Activated naive CD8-positive, alpha-beta T cell treated with anti-CD3 and anti-CD28 coated beads, Interleukin-2, amount 10 ng/mL, durations not matched to agents 7 days and 5 days (primary cell): ENCODE measurements at regions not wholly inside any gene's neighbourhood (a gene's known extent, or its start where the extent isn't known, plus 50 kb on each side); places are given as distances from the start of the nearest gene placed in this dataset.

Experiments used
- ATAC-seq: fragments of 150-1000 bp; cut with Tn5 transposase; one replicate; pipeline ENCODE4 v1.10.0; 2021; ENCODE audit warnings: low read depth, moderate library complexity
- POLR2A ChIA-PET: fragments of 350-600 bp; sonication (Branson Sonifier 250); formaldehyde crosslinking; loops from one replicate; lab custom pipeline; 2021; ENCODE audit warnings: antibody characterized with exemption; lab: Charles Lee
- DNase-seq: peaks from one replicate; pipeline ENCODE4 v3.0.0; 2021
- H3K27ac Mint-ChIP-seq: one replicate; pipeline ENCODE4 v1.8.0; 2022; ENCODE audit warnings: mild to moderate bottlenecking, mixed read lengths
- H3K27me3 Mint-ChIP-seq: one replicate; pipeline ENCODE4 v1.8.0; 2022; ENCODE audit warnings: mild to moderate bottlenecking, moderate library complexity, mixed read lengths
- H3K36me3 Mint-ChIP-seq: one replicate; pipeline ENCODE4 v1.8.0; 2021; ENCODE audit warnings: mild to moderate bottlenecking, mixed read lengths
- H3K4me1 Mint-ChIP-seq: one replicate; pipeline ENCODE4 v1.8.0; 2021; ENCODE audit warnings: mixed read lengths
- H3K4me3 Mint-ChIP-seq: one replicate; pipeline ENCODE4 v1.8.0; 2022; ENCODE audit warnings: mild to moderate bottlenecking, moderate library complexity, mixed read lengths
- H3K9me3 Mint-ChIP-seq: one replicate; pipeline ENCODE4 v1.8.0; 2021; ENCODE audit warnings: mixed read lengths

DNA sequence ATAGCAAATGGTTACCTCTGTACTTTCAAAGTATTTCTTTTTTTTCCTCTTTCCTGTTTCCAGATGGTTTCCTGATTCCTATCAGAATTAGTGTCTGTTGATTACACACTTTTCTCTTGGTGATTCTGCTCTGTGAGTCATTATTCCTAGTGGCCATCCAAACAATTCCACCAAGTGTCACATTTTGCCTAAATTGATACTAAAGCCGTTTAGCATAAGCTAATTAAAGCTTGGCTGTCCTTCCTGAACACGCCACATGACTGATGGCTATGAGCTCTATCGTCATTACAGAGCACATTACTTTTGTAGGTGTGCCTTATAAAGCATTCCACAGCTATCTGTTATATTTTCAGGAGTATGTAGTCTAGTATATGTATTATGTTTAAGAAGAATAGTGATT lies 671.2 kb downstream of the CDH8 start:
- POLR2A ChIA-PET, result no interaction called here
- DNase-seq, result no peak
- H3K27ac Mint-ChIP-seq, result no peak overlapping the region
- H3K4me3 Mint-ChIP-seq, result no peak overlapping the region
- no peaks in the 10 kb centered on the region for H3K27me3 Mint-ChIP-seq
- H3K36me3 Mint-ChIP-seq, result no peaks in the 10 kb centered on the region
- no peaks in the 10 kb centered on the region for H3K4me1 Mint-ChIP-seq
- peaks cover 2% of the 10 kb centered on the region for H3K9me3 Mint-ChIP-seq
- no peak for ATAC-seq

DNA sequence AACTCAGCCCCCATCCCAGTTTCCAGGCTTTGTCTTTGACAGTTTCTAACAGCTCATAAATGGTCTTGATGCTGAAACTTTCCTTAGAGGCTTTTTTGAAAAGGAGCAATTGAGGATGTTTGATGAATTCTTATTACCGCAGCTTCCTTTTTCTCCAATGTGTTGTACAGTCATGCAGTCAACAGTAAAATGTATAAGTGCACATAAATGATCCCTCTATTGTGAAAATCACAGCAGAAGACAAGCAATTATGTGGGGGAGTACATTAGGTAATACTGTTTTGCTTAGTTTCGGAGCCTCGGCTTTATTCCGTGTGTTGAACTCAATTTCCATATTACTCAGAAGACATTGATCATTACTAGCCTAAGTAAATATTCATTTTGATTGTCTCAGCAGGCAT lies 673.7 kb downstream of the CDH8 start:
- Mint-ChIP-seq H3K9me3 (peaks cover 2% of the 10 kb centered on the region), H3K4me3 (no peak overlapping the region), H3K27ac (no peak overlapping the region), H3K36me3 (no peaks in the 10 kb centered on the region), H3K27me3 (no peaks in the 10 kb centered on the region), H3K4me1 (no peaks in the 10 kb centered on the region)
- ATAC-seq (no peak), DNase-seq (no peak)
- POLR2A ChIA-PET, result no interaction called here

- ATAC-seq, result no peak
- Mint-ChIP-seq H3K27ac (no peak overlapping the region), H3K4me3 (no peak overlapping the region), H3K27me3 (no peaks in the 10 kb centered on the region), H3K9me3 (peaks cover 5% of the 10 kb centered on the region), H3K36me3 (no peaks in the 10 kb centered on the region), H3K4me1 (no peaks in the 10 kb centered on the region)
- POLR2A ChIA-PET, result no interaction called here
- no peak for DNase-seq
Measured at GRCh38 chr16:61344791-61345190, 691.4 kb downstream of the CDH8 start.

GRCh38 chr16:61332461-61332860 lies 703.8 kb downstream of the CDH8 start:
- POLR2A ChIA-PET, result no interaction called here
- H3K4me3 Mint-ChIP-seq, result no peak overlapping the region

GRCh38 chr16:61324044-61324443 lies 712.2 kb downstream of the CDH8 start:
- POLR2A ChIA-PET, result no interaction called here
- no peak for DNase-seq
- H3K36me3 Mint-ChIP-seq, result no peaks in the 10 kb centered on the region
- no peak overlapping the region for H3K27ac Mint-ChIP-seq
- H3K4me3 Mint-ChIP-seq, result no peak overlapping the region
- H3K9me3 Mint-ChIP-seq, result peaks cover 7% of the 10 kb centered on the region
- no peaks in the 10 kb centered on the region for H3K27me3 Mint-ChIP-seq
- no peak for ATAC-seq
- no peaks in the 10 kb centered on the region for H3K4me1 Mint-ChIP-seq

More at GRCh38 chr16:61332461-61332860, 703.8 kb downstream of the CDH8 start:
- no peak for DNase-seq
- no peaks in the 10 kb centered on the region for H3K36me3 Mint-ChIP-seq
- H3K9me3 Mint-ChIP-seq, result peaks cover 6% of the 10 kb centered on the region
- H3K4me1 Mint-ChIP-seq, result no peaks in the 10 kb centered on the region
- ATAC-seq, result no peak
- H3K27ac Mint-ChIP-seq, result no peak overlapping the region
- no peaks in the 10 kb centered on the region for H3K27me3 Mint-ChIP-seq

DNA sequence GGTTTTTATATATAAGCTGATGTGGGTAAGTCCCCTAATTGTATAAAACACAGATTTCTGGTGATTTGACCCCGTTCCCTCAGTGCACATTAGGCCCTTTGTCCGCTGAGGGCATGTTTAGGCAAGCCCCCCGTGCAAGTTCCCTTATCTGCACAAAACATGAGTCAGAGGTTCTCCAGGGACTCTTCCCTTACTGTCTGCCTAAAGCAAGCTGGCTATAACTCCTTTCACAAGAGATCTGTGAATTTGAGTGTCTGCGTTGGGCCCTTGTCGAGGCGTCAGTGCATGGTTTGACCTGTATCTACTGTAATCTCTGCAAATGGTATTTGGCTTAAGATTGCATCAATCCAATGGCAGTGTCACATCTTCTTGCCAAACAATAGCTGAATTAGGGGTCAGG lies 712.8 kb downstream of the CDH8 start:
- H3K9me3 Mint-ChIP-seq, result peaks cover 7% of the 10 kb centered on the region
- H3K27me3 Mint-ChIP-seq, result no peaks in the 10 kb centered on the region
- DNase-seq (no peak), ATAC-seq (no peak)
- no peaks in the 10 kb centered on the region for H3K4me1 Mint-ChIP-seq
- no peaks in the 10 kb centered on the region for H3K36me3 Mint-ChIP-seq
- H3K4me3 Mint-ChIP-seq, result no peak overlapping the region
- H3K27ac Mint-ChIP-seq, result no peak overlapping the region
- POLR2A ChIA-PET, result no interaction called here

DNA sequence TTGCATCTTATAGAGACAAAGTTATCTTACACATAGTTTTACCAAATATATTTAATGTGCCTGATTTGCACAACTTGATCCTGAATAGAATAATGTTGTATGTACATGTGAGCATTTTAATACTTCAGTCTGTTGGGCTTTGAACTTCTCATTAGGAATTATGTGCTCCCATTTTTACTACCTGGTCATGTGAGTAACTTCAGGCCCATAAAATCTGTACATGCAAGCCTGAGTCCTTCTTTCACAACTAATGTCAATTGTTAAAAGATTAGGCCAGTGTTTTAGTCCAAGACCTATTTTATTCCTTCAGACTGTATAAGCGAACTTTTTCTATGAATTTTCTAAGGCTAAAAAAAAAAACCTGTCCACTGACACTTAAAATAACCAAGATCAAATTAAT lies 715.4 kb downstream of the CDH8 start:
- H3K27ac Mint-ChIP-seq, result no peak overlapping the region
- no peaks in the 10 kb centered on the region for H3K36me3 Mint-ChIP-seq
- H3K9me3 Mint-ChIP-seq, result peaks cover 4% of the 10 kb centered on the region
- H3K27me3 Mint-ChIP-seq, result no peaks in the 10 kb centered on the region
- H3K4me3 Mint-ChIP-seq, result no peak overlapping the region
- DNase-seq (no peak), ATAC-seq (no peak)
- POLR2A ChIA-PET, result no interaction called here
- H3K4me1 Mint-ChIP-seq, result no peaks in the 10 kb centered on the region

DNA sequence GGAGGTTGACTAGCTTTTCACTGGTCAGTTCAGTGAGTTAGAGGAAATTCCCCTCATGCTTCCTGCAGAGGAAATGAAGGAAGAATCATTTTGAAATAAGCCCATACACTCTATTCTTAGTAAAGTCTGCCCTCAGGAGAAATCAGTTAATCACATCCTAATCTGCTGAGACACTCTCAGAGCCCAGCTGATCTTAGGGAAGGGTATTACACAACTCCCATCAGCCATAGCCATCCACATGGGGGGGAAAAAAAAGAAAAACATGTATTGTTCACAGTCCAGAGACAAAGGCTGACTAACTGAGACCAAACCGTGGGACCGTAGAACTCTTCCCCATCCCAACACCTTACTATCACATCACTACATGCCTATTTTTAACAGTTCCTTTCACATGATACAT lies 722.3 kb downstream of the CDH8 start:
- Mint-ChIP-seq H3K9me3 (peaks cover 7% of the 10 kb centered on the region), H3K4me3 (no peak overlapping the region), H3K27me3 (no peaks in the 10 kb centered on the region), H3K4me1 (no peaks in the 10 kb centered on the region), H3K36me3 (no peaks in the 10 kb centered on the region), H3K27ac (no peak overlapping the region)
- ATAC-seq (no peak), DNase-seq (no peak)
- POLR2A ChIA-PET, result no interaction called here

DNA sequence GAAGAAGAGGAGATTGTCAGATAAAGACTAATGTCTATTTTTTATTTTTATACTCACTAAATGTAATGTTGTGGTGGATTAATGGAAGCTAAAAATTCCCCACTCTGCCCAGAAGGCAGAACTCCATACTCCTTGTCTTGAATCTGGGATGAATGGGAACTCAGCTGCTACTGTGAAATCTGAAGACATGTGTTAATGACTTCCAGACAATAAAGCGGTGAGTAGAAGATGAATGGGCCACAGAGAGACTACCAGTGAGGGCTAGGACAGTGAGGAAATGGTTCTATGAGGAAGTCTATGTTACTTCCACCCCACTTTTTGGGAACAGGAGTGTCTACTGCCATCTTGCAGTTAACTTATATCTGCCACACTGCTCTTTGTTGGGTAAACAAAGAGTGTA lies 726.9 kb downstream of the CDH8 start:
- POLR2A ChIA-PET, result no interaction called here
- no peak overlapping the region for H3K4me3 Mint-ChIP-seq
- H3K4me1 Mint-ChIP-seq, result no peaks in the 10 kb centered on the region
- H3K27me3 Mint-ChIP-seq, result no peaks in the 10 kb centered on the region
- no peaks in the 10 kb centered on the region for H3K36me3 Mint-ChIP-seq
- no peak overlapping the region for H3K27ac Mint-ChIP-seq
- DNase-seq (no peak), ATAC-seq (no peak)
- peaks cover 8% of the 10 kb centered on the region for H3K9me3 Mint-ChIP-seq

DNA sequence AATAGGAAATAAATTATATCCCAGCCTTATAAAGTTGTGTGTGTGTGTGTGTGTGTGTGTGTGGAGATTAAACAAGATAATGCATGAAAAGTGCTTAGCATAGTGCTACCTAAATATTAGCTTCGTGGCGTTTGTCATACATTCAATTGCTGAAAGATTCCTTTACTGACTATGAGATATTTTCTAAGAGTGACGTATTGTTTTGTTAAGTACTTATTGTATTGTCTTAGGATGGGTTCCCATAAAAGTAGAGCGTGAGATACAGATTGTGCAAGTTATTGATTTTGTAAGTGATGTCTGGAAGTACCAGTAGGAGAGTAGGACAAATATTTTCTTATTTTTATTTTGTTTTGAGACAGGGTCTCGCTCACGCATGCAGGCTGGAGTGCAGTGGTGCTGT lies 730.0 kb downstream of the CDH8 start:
- H3K27me3 Mint-ChIP-seq, result no peaks in the 10 kb centered on the region
- H3K27ac Mint-ChIP-seq, result no peak overlapping the region
- H3K4me1 Mint-ChIP-seq, result no peaks in the 10 kb centered on the region
- no peak overlapping the region for H3K4me3 Mint-ChIP-seq
- DNase-seq (no peak), ATAC-seq (no peak)
- no peaks in the 10 kb centered on the region for H3K36me3 Mint-ChIP-seq
- H3K9me3 Mint-ChIP-seq, result peaks cover 8% of the 10 kb centered on the region
- POLR2A ChIA-PET, result no interaction called here

DNA sequence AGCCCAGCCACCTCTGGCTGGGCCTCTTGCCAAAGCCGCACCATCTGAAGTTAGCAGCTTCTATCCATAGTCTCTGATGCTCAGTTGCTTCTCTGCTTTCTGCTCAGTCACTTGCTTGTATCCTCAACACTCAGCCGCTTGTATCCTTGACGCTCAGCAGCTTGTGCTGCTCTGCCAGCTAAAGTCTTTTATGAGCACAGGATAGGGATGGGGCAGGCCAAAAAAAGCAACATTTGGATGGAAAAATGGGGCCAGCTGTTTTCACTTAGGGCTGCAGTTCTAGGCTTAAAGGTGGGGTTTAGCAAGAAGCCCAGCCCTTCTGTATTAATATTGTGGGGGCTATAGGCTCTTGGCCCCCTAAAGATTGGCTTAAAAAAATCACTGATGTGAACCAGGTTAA lies 739.4 kb downstream of the CDH8 start:
- Mint-ChIP-seq H3K27me3 (no peaks in the 10 kb centered on the region), H3K9me3 (peaks cover 2% of the 10 kb centered on the region), H3K4me1 (no peaks in the 10 kb centered on the region), H3K4me3 (no peak overlapping the region), H3K36me3 (no peaks in the 10 kb centered on the region), H3K27ac (no peak overlapping the region)
- no peak for ATAC-seq
- POLR2A ChIA-PET, result no interaction called here
- no peak for DNase-seq

- Mint-ChIP-seq H3K4me1 (no peaks in the 10 kb centered on the region), H3K36me3 (no peaks in the 10 kb centered on the region), H3K4me3 (no peak overlapping the region), H3K9me3 (peaks cover 2% of the 10 kb centered on the region), H3K27ac (no peak overlapping the region), H3K27me3 (no peaks in the 10 kb centered on the region)
- DNase-seq (no peak), ATAC-seq (no peak)
- POLR2A ChIA-PET, result no interaction called here
Measured at GRCh38 chr16:61296305-61296704, 739.9 kb downstream of the CDH8 start.

DNA sequence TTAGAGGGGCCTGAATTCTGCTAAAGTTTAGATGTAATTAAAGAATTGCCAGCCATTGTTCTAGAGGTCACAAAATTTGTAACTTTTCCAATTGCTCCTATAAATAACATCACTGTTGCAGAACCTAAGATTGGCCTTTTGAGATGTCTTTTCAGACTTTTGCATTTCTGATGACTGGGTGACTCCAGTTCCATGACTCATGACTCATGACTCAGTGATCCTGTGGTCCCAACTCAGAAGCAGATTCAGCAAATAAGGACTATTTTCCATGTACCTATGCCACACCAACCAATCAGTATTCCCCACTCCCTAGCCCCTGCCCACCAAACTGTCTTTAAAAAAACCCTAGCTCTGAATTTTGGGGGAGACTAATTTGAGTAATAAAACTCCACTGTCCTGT lies 740.9 kb downstream of the CDH8 start:
- Mint-ChIP-seq H3K4me3 (no peak overlapping the region), H3K9me3 (peaks cover 2% of the 10 kb centered on the region), H3K36me3 (no peaks in the 10 kb centered on the region), H3K4me1 (no peaks in the 10 kb centered on the region), H3K27me3 (no peaks in the 10 kb centered on the region), H3K27ac (no peak overlapping the region)
- POLR2A ChIA-PET, result no interaction called here
- ATAC-seq (no peak), DNase-seq (no peak)

GRCh38 chr16:61289141-61289540 lies 747.1 kb downstream of the CDH8 start:
- POLR2A ChIA-PET, result no interaction called here
- DNase-seq (no peak), ATAC-seq (no peak)
- H3K27ac Mint-ChIP-seq, result no peak overlapping the region
- H3K9me3 Mint-ChIP-seq, result no peaks in the 10 kb centered on the region
- H3K4me1 Mint-ChIP-seq, result no peaks in the 10 kb centered on the region
- no peak overlapping the region for H3K4me3 Mint-ChIP-seq
- no peaks in the 10 kb centered on the region for H3K36me3 Mint-ChIP-seq
- H3K27me3 Mint-ChIP-seq, result no peaks in the 10 kb centered on the region

DNA sequence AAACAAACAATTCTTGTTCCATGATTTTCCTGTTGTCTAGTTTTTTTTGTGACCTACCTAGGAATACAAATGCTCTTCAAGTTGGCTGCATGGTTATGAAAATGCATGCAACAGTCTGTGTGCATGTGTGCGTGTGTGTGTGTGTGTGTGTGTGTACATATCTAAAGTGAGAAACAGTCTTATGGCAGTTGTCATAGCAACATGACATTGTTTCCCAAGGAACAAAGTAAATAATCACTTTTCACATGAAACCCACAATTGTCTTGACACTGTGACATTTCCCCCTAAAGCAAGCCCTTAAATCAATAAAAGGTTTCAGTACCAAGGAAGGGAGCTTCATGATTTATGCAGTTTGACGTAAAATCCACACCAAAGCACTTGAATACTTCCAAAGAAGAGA lies 758.4 kb downstream of the CDH8 start:
- H3K4me3 Mint-ChIP-seq, result no peak overlapping the region
- ATAC-seq (no peak), DNase-seq (no peak)
- H3K9me3 Mint-ChIP-seq, result peaks cover 13% of the 10 kb centered on the region
- no peaks in the 10 kb centered on the region for H3K4me1 Mint-ChIP-seq
- POLR2A ChIA-PET, result no interaction called here
- no peak overlapping the region for H3K27ac Mint-ChIP-seq
- H3K36me3 Mint-ChIP-seq, result no peaks in the 10 kb centered on the region
- no peaks in the 10 kb centered on the region for H3K27me3 Mint-ChIP-seq
